H4 (cell line): ENCODE measurements at regions not wholly inside any gene's neighbourhood (a gene's known extent, or its start where the extent isn't known, plus 50 kb on each side); places are given as distances from the start of the nearest gene placed in this dataset.
A peak's percentile ranks its signal among the peaks of the same experiment; 100 is the strongest.

Source experiments
- DNase-seq: peaks from one replicate; pipeline ENCODE4 v3.0.0-alpha.2; 2015; ENCODE audit warnings: low spot score

DNA sequence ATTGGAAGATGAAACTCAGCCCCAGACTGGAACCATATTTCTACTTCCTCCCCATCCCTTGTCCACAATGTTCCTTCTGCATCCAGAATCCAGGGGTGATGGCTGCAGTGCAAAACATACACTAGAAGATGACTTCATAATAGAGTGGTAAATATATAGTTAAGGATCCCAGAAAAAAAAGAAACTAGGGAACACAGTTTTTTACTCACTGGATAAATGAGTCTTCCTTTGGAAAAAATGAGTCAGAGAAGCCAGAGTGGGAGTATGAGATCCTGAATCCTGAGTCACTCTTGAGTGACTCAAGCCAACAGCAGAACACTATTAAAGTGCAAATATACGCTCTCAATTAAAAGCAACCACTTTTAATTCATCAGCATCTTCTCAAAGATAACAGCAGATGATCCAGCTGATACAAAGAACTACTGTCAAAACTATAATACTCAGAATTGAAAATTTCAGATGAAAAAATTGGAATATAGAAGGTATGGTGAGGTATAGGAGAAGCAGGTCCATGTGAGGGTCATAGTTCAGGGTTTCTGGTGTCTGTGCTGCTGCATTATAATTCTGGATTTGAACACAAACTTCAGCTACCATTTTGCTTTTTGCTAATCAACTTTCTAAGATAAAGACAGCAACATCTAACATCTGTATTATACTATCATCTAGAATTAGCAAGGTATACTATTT lies 987.2 kb upstream of the CDH2 start:
- DNase-seq = peak; percentile 85

DNA sequence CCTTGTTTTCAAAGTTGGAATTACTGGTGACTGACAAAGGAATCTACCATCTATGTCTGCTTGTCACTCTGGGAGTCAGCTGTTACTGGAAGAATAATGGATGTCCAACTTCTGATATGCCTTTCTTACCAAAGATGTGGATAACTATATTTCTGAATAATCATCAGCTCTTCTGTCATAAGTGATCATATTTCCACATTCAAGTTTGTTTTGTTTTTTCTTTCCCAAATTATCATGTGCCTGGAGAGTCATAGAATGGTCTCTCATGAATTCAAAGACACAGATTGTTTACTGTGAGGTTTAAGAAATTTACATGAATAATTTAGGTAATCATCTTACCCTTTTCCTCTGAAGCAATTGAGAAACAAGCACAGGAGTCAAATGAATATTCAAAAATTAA lies 986.7 kb upstream of the CDH2 start:
- DNase-seq = no peak

- no peak for DNase-seq
Measured at GRCh38 chr18:29161429-29161828, 984.5 kb upstream of the CDH2 start.

GRCh38 chr18:29160170-29160569 lies 983.2 kb upstream of the CDH2 start:
- no peak for DNase-seq

DNA sequence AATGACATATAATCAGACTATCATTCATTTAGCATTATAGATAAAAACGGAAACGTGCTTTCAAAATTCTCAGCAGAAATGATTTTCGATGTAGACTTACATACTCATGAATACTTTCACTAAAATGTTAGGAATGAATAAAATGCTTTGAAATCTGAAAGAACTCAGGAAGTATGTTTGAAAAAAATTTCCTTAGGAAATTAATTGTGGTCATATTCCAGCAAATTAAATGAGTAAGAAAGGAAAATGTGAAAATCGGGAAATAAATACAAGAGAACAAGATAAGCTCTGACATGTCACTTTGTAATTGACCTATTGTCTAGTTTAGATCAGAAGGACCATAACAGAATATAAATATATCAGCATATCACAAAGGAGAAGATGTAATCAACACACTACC lies 981.0 kb upstream of the CDH2 start:
- DNase-seq = no peak

DNA sequence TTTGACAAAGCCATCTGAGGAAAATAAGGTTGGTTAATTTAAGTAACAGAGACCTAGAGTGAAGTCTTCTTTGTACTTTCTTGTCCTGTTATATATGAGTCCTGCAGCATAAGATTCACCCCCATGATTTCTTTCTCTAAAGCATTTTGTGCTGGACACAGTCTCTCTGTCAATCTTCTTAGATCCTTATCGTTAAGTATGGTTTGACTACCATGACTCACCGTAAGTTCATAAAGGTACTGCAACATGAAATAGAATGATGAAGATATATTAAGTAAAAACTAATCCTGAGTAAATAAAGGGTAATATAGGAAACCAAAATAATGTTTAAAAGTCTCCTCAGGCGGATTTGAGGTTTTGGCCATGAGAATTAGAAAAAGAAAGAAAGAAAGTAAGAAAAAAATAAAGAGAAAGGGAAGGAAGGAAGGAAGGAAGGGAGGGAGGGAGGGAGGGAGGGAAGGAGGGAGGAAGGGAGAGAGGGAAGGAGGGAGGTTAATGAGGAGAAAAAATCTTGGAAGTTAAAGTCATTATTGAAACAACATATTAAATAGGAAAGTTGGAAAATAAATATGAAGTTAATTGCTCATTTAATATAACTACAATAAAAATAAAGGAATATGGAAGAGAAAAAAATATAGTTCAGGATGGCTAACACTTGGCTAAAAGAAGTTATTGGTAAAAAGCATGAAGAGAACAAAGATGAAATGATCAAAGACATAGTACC lies 980.3 kb upstream of the CDH2 start:
- no peak for DNase-seq

DNA sequence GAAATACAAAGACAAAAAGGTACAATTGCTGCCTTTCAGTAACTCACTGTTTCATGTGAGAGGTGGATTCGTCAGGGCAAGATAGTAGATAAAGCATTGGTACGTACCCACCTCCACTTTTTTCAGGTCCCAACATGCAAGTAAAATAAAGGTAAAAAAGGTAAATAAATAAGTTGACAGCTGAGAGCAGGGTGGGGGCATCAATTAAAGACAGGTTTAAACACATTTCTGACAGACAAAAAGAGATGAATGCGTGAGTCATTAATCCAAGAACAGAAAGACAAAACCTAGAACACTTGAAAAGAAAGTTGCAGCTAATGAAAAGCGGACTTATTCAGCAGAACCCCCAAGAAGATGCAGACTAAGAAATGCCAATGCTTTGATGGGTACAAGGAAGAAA lies 979.6 kb upstream of the CDH2 start:
- DNase-seq = no peak

- DNase-seq = peak; percentile 39
Measured at GRCh38 chr18:29154758-29155725, 978.1 kb upstream of the CDH2 start.

DNA sequence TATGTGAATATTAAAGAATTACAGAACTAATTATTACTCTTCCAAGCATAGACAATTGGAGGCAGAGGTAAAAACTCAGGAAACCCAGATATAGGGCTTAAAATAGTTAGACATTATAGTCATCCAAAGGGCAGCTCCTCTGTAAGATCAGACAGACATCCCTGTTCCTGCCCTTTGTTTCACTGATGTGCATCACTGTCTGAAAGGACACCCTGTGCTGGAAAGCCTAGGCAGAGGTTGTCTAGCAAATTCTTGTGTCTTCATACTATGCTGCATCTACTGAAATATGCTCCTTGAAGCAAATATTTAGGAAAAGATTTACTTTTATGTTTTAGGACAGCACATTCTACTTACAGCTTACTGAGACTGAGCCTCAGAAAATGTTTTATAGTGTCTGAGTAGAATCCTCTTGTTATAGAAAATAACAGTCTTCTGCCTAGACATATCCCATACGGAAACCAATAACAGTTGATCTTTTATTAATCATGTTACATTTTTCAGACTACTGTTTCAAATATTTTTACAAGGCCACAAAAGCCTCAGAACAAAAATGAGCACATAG lies 977.3 kb upstream of the CDH2 start:
- DNase-seq = no peak

- DNase-seq = no peak
Measured at GRCh38 chr18:29153091-29153490, 976.2 kb upstream of the CDH2 start.

GRCh38 chr18:29147944-29148343 lies 971.0 kb upstream of the CDH2 start:
- peak; percentile 70 for DNase-seq

DNA sequence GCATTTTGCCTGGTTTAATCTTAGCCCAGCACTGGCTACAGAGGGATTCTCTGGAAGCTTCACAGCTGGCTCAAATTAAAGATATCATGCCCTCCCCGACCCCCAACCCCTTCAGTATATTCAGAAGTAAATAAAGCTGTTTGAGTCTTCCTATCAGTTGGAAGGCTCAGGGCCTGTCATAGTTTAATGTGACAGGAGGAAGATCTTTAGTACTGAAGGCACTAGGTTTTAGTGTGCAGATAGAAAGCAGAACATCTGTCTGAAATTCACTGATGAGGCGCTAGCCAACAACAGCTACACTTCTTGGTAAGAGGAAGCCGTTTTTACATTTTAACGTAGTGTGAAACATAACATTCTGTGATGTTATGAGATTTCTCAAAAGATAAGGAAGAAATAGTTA lies 969.1 kb upstream of the CDH2 start:
- no peak for DNase-seq

GRCh38 chr18:29140590-29140989 lies 963.7 kb upstream of the CDH2 start:
- DNase-seq = no peak

DNA sequence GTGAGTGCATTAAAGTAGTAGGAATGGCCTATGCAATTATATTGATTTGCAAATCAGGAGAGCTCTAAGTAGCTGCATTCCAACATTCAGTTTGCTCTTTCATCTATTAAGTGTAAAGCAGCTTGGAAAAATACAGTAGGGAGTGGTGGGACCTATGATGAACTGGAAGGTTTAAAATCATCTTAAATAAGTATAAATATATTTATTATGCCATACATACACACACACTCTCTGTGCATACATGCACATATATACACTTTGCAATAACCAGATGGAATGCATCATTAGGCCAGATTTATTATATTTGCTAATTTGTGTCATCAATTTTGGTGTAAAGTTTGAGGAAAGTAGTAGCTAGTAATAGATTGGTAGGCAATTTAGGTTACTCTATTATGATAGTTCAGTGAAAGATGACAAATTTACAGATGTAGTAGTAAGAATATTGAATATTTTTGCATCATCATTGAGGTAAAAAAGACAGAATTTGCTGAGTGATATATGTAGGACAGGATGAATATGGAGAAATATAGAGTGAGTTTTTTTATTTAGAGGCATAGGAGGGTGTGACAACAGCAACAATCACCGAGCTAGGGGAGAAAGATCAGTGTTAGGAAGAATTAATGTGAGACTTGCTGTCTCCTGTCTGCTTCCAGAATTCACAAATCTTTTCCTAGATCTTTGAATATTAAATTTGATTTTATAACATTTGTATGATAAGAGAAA lies 961.0 kb upstream of the CDH2 start:
- no peak for DNase-seq

DNA sequence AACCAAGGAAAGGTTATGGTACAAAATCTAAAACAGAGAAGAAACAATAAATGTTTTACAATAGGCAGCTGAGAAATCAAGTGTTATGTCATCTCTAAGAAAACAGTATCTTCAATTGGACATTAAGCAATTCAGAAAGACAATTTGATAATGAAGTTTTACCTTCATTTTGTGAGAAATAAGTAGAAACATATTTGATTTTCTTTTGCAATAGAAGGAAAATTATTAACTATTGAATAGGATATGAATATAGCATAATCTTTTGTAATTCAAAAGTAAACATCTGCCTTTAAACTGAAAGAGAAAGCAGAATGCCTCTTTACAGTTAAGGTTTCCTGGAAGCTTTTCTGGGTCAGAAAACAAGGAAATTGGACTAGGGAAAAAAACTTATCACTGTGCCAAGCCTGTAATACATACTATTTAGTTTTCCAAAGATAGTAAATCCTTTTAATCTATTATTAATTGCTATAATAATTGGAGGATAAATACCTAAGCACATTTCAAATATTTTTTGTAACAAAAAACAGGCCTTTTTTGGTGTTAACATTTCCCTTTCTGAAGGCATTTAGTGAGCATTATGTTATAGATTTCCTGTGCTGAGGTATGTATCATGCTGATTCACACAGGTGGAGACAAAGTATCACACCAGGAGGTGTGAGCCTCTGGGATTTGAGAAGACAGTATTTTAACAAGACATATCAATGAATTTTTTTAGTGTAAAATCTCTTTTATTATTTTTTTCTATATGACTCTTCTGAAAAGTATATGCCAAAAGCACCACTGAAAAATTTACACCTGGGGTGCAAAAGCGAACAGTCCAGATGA lies 947.0 kb upstream of the CDH2 start:
- DNase-seq = no peak

DNA sequence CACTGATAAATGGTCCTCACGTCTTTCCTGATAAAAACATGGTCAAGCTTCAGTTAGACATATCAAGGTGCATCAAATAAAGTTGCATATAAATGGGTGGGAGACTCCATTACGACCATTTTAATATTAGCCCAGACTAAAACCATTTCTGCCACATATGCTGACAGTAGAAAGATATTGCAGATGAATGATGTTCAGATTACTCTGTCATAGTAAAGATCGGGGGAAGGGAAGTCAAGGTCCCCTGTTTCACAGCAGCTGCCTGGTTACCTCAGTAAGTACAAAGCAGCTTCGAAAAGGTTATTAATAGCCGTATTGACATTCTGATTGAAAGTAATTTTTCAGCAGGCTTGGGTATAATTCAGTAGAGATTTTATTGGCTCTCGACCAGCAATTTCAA lies 927.7 kb upstream of the CDH2 start:
- no peak for DNase-seq

GRCh38 chr18:29104227-29104626 lies 927.3 kb upstream of the CDH2 start:
- DNase-seq = no peak

GRCh38 chr18:29096079-29096770 lies 919.3 kb upstream of the CDH2 start:
- no peak for DNase-seq

GRCh38 chr18:29087616-29088246 lies 910.8 kb upstream of the CDH2 start:
- peak; percentile 3 for DNase-seq
